LNCAP (cell line): ENCODE measurements at regions not wholly inside any gene's neighbourhood (a gene's known extent, or its start where the extent isn't known, plus 50 kb on each side); places are given as distances from the start of the nearest gene placed in this dataset.

Experiments
- TF ChIP-seq, protein P1 (sequence below): fragments of 450-650 bp; IDR thresholded peaks from 2 replicates; pipeline ENCODE4 v1.5.1; 2017; ENCODE audit warnings: mild to moderate bottlenecking

DNA sequence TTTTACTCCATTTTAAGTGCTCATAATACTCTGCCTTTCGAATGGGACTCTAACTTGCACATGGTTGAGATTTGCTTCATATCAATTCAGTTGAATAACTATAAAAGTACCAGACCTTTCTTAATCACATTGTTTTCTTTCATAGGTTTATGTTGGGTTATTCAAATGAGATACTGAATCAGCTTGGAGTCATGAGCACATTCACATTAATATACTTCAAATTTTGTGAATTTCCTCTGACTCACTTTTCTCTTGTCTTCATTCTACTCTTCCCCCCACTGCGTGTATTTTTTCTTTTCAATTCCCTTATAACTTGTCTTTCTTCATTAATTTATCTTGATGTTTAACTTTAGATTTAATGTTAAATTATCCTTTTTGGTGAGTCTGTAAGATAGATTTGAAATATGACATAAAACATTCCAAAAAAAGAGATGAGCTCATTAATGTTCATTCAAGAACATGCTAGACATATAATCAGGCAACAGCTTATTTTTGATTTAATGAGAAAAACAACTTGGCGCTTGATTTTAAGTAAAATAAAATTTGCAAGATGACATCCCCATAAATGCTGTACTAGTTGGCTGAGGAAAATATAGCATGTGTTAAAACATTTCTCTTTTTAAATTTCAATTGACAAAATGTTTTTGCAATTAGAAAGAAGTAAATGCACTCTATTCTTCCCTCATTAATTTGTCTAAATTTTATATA is 736.0 kb downstream of the CD109 start:
- TF ChIP-seq, protein P1, sequence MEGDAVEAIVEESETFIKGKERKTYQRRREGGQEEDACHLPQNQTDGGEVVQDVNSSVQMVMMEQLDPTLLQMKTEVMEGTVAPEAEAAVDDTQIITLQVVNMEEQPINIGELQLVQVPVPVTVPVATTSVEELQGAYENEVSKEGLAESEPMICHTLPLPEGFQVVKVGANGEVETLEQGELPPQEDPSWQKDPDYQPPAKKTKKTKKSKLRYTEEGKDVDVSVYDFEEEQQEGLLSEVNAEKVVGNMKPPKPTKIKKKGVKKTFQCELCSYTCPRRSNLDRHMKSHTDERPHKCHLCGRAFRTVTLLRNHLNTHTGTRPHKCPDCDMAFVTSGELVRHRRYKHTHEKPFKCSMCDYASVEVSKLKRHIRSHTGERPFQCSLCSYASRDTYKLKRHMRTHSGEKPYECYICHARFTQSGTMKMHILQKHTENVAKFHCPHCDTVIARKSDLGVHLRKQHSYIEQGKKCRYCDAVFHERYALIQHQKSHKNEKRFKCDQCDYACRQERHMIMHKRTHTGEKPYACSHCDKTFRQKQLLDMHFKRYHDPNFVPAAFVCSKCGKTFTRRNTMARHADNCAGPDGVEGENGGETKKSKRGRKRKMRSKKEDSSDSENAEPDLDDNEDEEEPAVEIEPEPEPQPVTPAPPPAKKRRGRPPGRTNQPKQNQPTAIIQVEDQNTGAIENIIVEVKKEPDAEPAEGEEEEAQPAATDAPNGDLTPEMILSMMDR: no peak

DNA sequence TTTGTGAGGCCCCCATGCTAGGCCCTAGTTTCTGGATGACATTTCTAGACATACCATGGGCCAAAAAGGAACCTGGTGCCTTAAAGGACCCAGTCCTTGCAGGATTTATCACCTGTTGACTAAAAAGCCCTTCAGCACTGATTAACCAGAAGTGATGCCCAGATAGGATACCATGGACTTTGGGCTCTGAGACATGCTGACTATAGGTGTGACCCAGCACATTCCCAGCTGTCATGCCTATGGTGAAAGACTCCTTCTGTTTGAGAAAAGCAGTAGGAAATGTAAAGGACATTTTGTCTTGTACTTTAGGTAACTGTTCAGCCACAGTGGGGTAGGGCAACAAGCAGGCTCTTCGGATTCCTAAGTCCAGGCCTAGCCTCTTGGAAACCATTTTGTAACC is 724.2 kb downstream of the CD109 start:
- TF ChIP-seq, protein P1: no peak

DNA sequence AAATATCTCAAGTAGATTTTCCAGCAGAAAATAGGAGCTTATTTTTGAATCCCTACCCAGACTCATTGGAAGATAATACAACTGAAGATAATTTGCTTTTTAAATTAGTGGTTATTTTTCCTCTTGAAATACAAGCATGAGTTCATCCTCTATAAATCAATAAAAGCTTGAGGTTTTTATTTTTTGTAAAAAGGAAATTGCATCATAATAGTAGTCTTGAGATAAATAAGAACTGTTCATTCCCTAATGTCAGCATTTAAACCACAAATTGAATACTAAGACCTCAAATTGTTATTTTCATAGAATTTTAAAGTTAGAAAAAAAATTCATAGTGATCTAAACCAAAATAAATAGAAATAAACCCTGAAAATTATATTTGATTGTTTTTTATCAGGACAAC is 719.1 kb downstream of the CD109 start:
- TF ChIP-seq, protein P1: no peak

DNA sequence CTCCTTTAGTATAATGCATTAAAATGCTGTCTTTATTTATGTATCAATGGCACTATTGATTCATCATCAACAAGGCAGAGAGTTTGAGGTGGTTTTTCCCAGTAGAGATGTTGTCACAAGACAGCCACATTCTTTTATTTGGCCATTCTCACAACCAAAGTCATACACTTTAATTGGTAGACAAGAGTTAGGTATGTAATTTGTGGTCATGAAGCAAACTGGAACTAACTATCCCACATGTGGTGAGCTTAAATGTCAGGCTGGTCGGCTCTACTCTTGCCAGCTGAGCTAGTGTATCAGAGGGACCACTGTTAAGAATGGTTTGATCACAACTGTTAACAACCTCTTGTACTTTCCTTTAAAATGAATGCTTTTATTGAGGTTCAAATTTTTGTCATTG is 714.6 kb downstream of the CD109 start:
- TF ChIP-seq, protein P1: no peak

DNA sequence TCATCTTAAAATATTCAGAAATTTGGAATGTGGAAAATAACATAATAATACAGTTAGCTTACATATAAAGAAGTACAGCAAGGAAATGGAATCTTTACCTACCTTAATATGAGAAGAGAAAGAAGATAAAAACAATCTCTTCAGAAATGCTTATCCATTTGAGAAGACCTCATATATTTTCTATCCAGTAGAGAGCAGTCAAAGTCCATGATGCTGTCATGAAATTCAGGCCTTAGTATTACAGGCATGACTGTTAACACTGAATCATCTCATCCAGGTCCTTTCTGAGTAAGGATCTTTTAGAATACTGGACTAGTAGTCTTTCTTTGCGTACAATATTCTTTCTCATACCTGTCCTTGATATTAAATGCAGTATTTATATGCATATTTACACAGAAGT is 713.4 kb downstream of the CD109 start:
- TF ChIP-seq, protein P1: peak; percentile 18; the same call in 1 of the 2 replicates

DNA sequence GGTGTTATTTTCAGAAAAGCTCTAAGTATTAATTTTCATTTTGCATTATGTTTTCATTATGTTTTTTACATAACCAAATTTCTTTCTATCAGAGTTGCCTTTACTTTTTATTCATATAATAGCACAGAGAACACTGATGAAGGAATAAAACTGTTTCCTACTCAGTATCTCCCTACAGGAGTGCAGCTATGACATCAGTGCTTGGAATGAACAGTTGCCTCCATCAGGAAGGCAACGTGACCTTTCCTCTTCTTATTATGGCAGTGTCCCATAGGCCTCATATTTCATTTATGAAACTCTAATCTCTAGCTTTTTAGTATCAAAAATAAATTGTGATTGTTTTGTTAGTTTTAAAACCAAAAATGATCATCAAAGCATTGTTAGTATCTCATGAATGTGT is 712.8 kb downstream of the CD109 start:
- TF ChIP-seq, protein P1: no peak

DNA sequence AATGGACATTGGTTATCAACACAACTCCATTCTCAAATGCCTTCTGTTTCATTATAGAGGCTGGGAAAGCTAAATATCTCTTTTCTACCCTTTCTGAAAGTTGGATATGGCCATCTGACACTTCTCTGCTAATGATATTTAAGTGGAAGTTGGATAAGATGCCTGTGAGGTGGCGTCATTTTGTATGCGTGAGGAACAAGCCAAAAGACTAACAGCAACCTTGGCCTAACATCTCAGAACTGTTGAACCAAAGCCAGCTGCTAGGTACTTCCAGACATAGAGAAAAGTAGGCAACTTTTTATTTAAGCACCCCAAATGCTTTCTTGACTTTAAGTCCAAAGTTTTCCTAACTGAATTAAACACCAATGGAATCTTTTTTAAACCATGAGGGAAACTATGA is 708.4 kb downstream of the CD109 start:
- TF ChIP-seq, protein P1: no peak

DNA sequence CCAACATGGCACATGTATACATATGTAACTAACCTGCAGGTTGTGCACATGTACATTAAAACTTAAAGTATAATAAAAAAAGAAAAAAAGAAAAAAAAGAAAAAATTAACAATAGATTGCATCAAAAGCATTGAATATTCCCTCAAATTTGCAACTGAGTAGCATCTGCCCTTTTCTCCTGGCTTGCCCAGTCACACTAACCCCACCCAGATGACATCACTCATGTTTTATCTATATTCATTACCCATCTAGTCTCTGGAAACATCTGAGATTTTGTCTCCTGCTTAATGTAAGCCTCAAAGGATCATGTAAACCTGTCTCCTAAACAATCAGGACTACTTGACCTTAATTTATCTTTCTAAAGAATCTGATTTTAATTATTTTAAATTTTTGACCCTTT is 706.8 kb downstream of the CD109 start:
- TF ChIP-seq, protein P1: no peak
